ENCODE measurements at regions not wholly inside any gene's neighbourhood (a gene's known extent, or its start where the extent isn't known, plus 50 kb on each side); places are given as distances from the start of the nearest gene placed in this dataset.

- H3K27ac Mint-ChIP-seq = no peak overlapping the region
- Histone ChIP-seq H3K36me3 (ENCODE audit: control insufficient read depth in 2 of 3, insufficient read depth in 3 of 3, low read length in 3 of 3) (no peaks in the 10 kb centered on the region), H3K27ac (ENCODE audit: low read depth, low read length) (no peak overlapping the region), H3K4me3 (ENCODE audit: low read length) (no peak overlapping the region), H3K9me3 (ENCODE audit: control insufficient read depth in 2 of 3, low read length in 3 of 3) (no peaks in the 10 kb centered on the region), H3K4me1 (ENCODE audit: control insufficient read depth in 2 of 2, insufficient read depth in 2 of 2, low read length in 2 of 2) (no peaks in the 10 kb centered on the region), H3K27me3 (ENCODE audit: control insufficient read depth in 2 of 2, insufficient read depth in 2 of 2, low read length in 2 of 2) (no peaks in the 10 kb centered on the region)
- no peaks in the 10 kb centered on the region for H3K27me3 Mint-ChIP-seq
- no peaks in the 10 kb centered on the region for H3K4me1 Mint-ChIP-seq
- intact Hi-C loops (cut with micrococcal nuclease) = no loop called here
- ChIA-PET CTCF (no interaction called here), POLR2A (no interaction called here)
- DNase-seq (no peak), ATAC-seq (no peak)
- H3K4me3 Mint-ChIP-seq = no peak overlapping the region
- H3K9me3 Mint-ChIP-seq = peaks cover 0 to 7% (median 0%) of the 10 kb centered on the region in 11 donors
- no peaks in the 10 kb centered on the region for H3K36me3 Mint-ChIP-seq
Observed at GRCh38 chr13:71117920-71118319, 749.1 kb downstream of the DACH1 start.

- Histone ChIP-seq H3K4me1 (ENCODE audit: control insufficient read depth in 2 of 2, insufficient read depth in 2 of 2, low read length in 2 of 2) (no peaks in the 10 kb centered on the region), H3K36me3 (ENCODE audit: control insufficient read depth in 2 of 3, insufficient read depth in 3 of 3, low read length in 3 of 3) (no peaks in the 10 kb centered on the region), H3K27me3 (ENCODE audit: control insufficient read depth in 2 of 2, insufficient read depth in 2 of 2, low read length in 2 of 2) (no peaks in the 10 kb centered on the region), H3K9me3 (ENCODE audit: control insufficient read depth in 2 of 3, low read length in 3 of 3) (no peaks in the 10 kb centered on the region), H3K27ac (ENCODE audit: low read depth, low read length) (no peak overlapping the region), H3K4me3 (ENCODE audit: low read length) (no peak overlapping the region)
- H3K9me3 Mint-ChIP-seq = peaks cover 0 to 11% (median 0%) of the 10 kb centered on the region in 11 donors
- intact Hi-C loops (cut with micrococcal nuclease) = no loop called here
- no peak overlapping the region for H3K27ac Mint-ChIP-seq
- ChIA-PET CTCF (no interaction called here), POLR2A (no interaction called here)
- H3K27me3 Mint-ChIP-seq = no peaks in the 10 kb centered on the region
- H3K4me1 Mint-ChIP-seq = no peaks in the 10 kb centered on the region
- no peak for ATAC-seq
- no peak overlapping the region for H3K4me3 Mint-ChIP-seq
- H3K36me3 Mint-ChIP-seq = no peaks in the 10 kb centered on the region
- DNase-seq = no peak
Observed at GRCh38 chr13:71115301-71115700, 751.7 kb downstream of the DACH1 start.

- CTCF ChIA-PET = no interaction called here
- no peaks in the 10 kb centered on the region for H3K4me1 Mint-ChIP-seq
- no peak overlapping the region for H3K27ac Mint-ChIP-seq
- H3K36me3 Mint-ChIP-seq = no peaks in the 10 kb centered on the region
- no peak for DNase-seq
- H3K36me3 ChIP-seq (ENCODE audit: control insufficient read depth in 2 of 3, insufficient read depth in 3 of 3, low read length in 3 of 3) = no peaks in the 10 kb centered on the region
- no peak overlapping the region for H3K4me3 ChIP-seq (ENCODE audit: low read length)
- intact Hi-C loops (cut with micrococcal nuclease) = no loop called here
- no peak for ATAC-seq
- no peaks in the 10 kb centered on the region for H3K9me3 ChIP-seq (ENCODE audit: control insufficient read depth in 2 of 3, low read length in 3 of 3)
- H3K27me3 ChIP-seq (ENCODE audit: control insufficient read depth in 2 of 2, insufficient read depth in 2 of 2, low read length in 2 of 2) = no peaks in the 10 kb centered on the region
- no peak overlapping the region for H3K4me3 Mint-ChIP-seq
- POLR2A ChIA-PET = no interaction called here
- H3K9me3 Mint-ChIP-seq = peaks cover 0 to 13% (median 0%) of the 10 kb centered on the region in 11 donors
- no peak overlapping the region for H3K27ac ChIP-seq (ENCODE audit: low read depth, low read length)
- no peaks in the 10 kb centered on the region for H3K27me3 Mint-ChIP-seq
- no peaks in the 10 kb centered on the region for H3K4me1 ChIP-seq (ENCODE audit: control insufficient read depth in 2 of 2, insufficient read depth in 2 of 2, low read length in 2 of 2)
Observed at GRCh38 chr13:71096421-71096820, 770.6 kb downstream of the DACH1 start.

DNA sequence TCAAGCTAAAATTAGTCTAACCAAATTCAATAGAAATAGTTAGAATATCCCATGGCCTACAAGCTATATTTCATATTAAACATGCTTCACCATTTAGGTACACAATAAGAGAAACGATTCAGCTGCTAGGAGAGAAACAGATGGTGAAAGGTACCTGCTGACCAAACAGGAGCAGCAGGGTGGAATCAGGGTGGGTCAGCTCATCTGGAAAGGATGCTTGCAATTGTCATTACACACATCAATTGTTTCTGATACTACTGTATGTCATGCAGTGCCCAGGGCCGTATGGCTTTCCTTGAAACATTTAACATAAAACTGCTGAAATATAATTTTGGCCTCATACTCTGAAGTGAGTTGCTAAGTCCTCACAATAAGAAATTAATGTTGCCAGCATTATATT is 776.0 kb downstream of the DACH1 start:
- no peak overlapping the region for H3K4me3 Mint-ChIP-seq
- no peaks in the 10 kb centered on the region for H3K4me1 ChIP-seq (ENCODE audit: control insufficient read depth in 2 of 2, insufficient read depth in 2 of 2, low read length in 2 of 2)

GRCh38 chr13:71089056-71089455 is 777.9 kb downstream of the DACH1 start:
- Histone ChIP-seq H3K9me3 (ENCODE audit: control insufficient read depth in 2 of 3, low read length in 3 of 3) (no peaks in the 10 kb centered on the region), H3K4me3 (ENCODE audit: low read length) (no peak overlapping the region), H3K27ac (ENCODE audit: low read depth, low read length) (no peak overlapping the region), H3K27me3 (ENCODE audit: control insufficient read depth in 2 of 2, insufficient read depth in 2 of 2, low read length in 2 of 2) (no peaks in the 10 kb centered on the region), H3K4me1 (ENCODE audit: control insufficient read depth in 2 of 2, insufficient read depth in 2 of 2, low read length in 2 of 2) (no peaks in the 10 kb centered on the region), H3K36me3 (ENCODE audit: control insufficient read depth in 2 of 3, insufficient read depth in 3 of 3, low read length in 3 of 3) (no peaks in the 10 kb centered on the region)
- intact Hi-C loops (cut with micrococcal nuclease) = no loop called here
- H3K4me3 Mint-ChIP-seq = no peak overlapping the region
- ChIA-PET POLR2A (no interaction called here), CTCF (no interaction called here)
- H3K9me3 Mint-ChIP-seq = peaks cover 0 to 9% (median 0%) of the 10 kb centered on the region in 11 donors
- ATAC-seq (no peak), DNase-seq (no peak)
- no peaks in the 10 kb centered on the region for H3K36me3 Mint-ChIP-seq
- no peaks in the 10 kb centered on the region for H3K27me3 Mint-ChIP-seq
- H3K4me1 Mint-ChIP-seq = no peaks in the 10 kb centered on the region
- H3K27ac Mint-ChIP-seq = no peak overlapping the region

More for the DNA sequence above, 776.0 kb downstream of the DACH1 start:
- Histone ChIP-seq H3K36me3 (ENCODE audit: control insufficient read depth in 2 of 3, insufficient read depth in 3 of 3, low read length in 3 of 3) (no peaks in the 10 kb centered on the region), H3K4me3 (ENCODE audit: low read length) (no peak overlapping the region), H3K9me3 (ENCODE audit: control insufficient read depth in 2 of 3, low read length in 3 of 3) (no peaks in the 10 kb centered on the region), H3K27me3 (ENCODE audit: control insufficient read depth in 2 of 2, insufficient read depth in 2 of 2, low read length in 2 of 2) (no peaks in the 10 kb centered on the region), H3K27ac (ENCODE audit: low read depth, low read length) (no peak overlapping the region)
- no peak for DNase-seq
- no peak for ATAC-seq
- Mint-ChIP-seq H3K4me1 (no peaks in the 10 kb centered on the region), H3K36me3 (no peaks in the 10 kb centered on the region), H3K27ac (no peak overlapping the region), H3K9me3 (peaks cover 0 to 10% (median 4%) of the 10 kb centered on the region in 11 donors), H3K27me3 (no peaks in the 10 kb centered on the region)
- ChIA-PET CTCF (no interaction called here), POLR2A (no interaction called here)
- intact Hi-C loops (cut with micrococcal nuclease) = no loop called here

DNA sequence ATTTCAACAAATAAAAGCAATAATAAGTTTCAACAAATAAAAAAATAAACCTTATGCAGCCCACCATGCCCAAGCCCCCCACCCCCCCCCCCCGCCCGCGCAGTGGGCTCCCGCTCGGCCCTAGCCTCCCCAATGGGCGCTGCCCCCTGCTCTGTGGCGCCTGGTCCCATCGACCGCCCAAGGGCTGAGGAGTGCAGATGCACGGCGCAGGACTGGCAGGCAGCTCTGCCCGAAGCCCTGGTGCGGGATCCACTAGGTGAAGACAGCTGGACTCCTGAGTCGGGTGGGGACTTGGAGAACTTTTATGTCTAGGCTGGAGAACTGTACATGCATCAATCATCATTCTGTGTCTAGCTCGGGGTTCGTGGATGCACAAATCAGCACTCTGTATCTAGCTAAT is 779.6 kb downstream of the DACH1 start:
- ChIA-PET POLR2A (no interaction called here), CTCF (no interaction called here)
- Histone ChIP-seq H3K9me3 (ENCODE audit: control insufficient read depth in 2 of 3, low read length in 3 of 3) (no peaks in the 10 kb centered on the region), H3K36me3 (ENCODE audit: control insufficient read depth in 2 of 3, insufficient read depth in 3 of 3, low read length in 3 of 3) (no peaks in the 10 kb centered on the region), H3K27ac (ENCODE audit: low read depth, low read length) (no peak overlapping the region), H3K4me3 (ENCODE audit: low read length) (no peak overlapping the region), H3K27me3 (ENCODE audit: control insufficient read depth in 2 of 2, insufficient read depth in 2 of 2, low read length in 2 of 2) (no peaks in the 10 kb centered on the region), H3K4me1 (ENCODE audit: control insufficient read depth in 2 of 2, insufficient read depth in 2 of 2, low read length in 2 of 2) (no peaks in the 10 kb centered on the region)
- no peak overlapping the region for H3K4me3 Mint-ChIP-seq
- no peak overlapping the region for H3K27ac Mint-ChIP-seq
- no peaks in the 10 kb centered on the region for H3K4me1 Mint-ChIP-seq
- H3K36me3 Mint-ChIP-seq = no peaks in the 10 kb centered on the region
- intact Hi-C loops (cut with micrococcal nuclease) = no loop called here
- no peak for DNase-seq
- peaks cover 0 to 9% (median 0%) of the 10 kb centered on the region in 11 donors for H3K9me3 Mint-ChIP-seq
- H3K27me3 Mint-ChIP-seq = no peaks in the 10 kb centered on the region
- no peak for ATAC-seq

DNA sequence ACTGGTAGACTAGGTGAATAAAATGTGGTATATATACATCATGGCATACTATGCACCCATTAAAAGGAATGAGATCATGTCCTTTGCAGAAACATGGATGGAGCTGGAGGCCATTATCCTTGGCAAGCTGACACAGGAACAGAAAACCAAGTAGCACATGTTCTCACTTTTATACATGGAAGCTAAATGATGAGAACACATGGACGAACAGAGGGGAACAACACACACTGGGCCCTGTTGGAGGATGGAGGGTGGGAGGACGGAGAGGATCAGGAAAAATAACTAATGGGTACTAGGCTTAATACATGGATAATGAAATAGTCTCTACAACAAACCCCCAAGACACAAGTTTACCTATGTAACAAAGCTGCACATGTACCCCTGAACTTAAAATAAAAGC is 780.0 kb downstream of the DACH1 start:
- no peaks in the 10 kb centered on the region for H3K36me3 ChIP-seq (ENCODE audit: control insufficient read depth in 2 of 3, insufficient read depth in 3 of 3, low read length in 3 of 3)
- Mint-ChIP-seq H3K9me3 (peaks cover 0 to 9% (median 0%) of the 10 kb centered on the region in 11 donors), H3K27ac (no peak overlapping the region), H3K36me3 (no peaks in the 10 kb centered on the region), H3K4me1 (no peaks in the 10 kb centered on the region), H3K4me3 (no peak overlapping the region), H3K27me3 (no peaks in the 10 kb centered on the region)
- H3K9me3 ChIP-seq (ENCODE audit: control insufficient read depth in 2 of 3, low read length in 3 of 3) = no peaks in the 10 kb centered on the region
- no peaks in the 10 kb centered on the region for H3K4me1 ChIP-seq (ENCODE audit: control insufficient read depth in 2 of 2, insufficient read depth in 2 of 2, low read length in 2 of 2)
- no peak for DNase-seq
- H3K4me3 ChIP-seq (ENCODE audit: low read length) = no peak overlapping the region
- intact Hi-C loops (cut with micrococcal nuclease) = no loop called here
- H3K27me3 ChIP-seq (ENCODE audit: control insufficient read depth in 2 of 2, insufficient read depth in 2 of 2, low read length in 2 of 2) = no peaks in the 10 kb centered on the region
- CTCF ChIA-PET = no interaction called here
- no peak for ATAC-seq
- POLR2A ChIA-PET = interaction anchor here (0.5 kb wide), 1 partner anchor 11 kb away, joined by 3 read pairs; no protein-coding TSS in a partner anchor
- no peak overlapping the region for H3K27ac ChIP-seq (ENCODE audit: low read depth, low read length)

Measured in naive thymus-derived CD4-positive, alpha-beta T cell (primary cell).